ENCODE measurements at regions not wholly inside any gene's neighbourhood (a gene's known extent, or its start where the extent isn't known, plus 50 kb on each side); places are given as distances from the start of the nearest gene placed in this dataset.

- no peak for DNase-seq (ENCODE audit: low read depth)
- TF ChIP-seq CTCF (conservative IDR thresholded peaks at IDR 0.05; ENCODE audit: low read depth, low read length): no peak
- H3K4me3 ChIP-seq (ENCODE audit: low read length): no peak overlapping the region
Observed at GRCh38 chr10:32167450-32167849, 111.2 kb upstream of the KIF5B start.

- no peak for TF ChIP-seq CTCF (conservative IDR thresholded peaks at IDR 0.05; ENCODE audit: low read depth, low read length)
- DNase-seq (ENCODE audit: low read depth): no peak
Observed at GRCh38 chr10:32166365-32166764, 110.1 kb upstream of the KIF5B start.

GRCh38 chr10:32163762-32164148 is 107.5 kb upstream of the KIF5B start:
- DNase-seq (ENCODE audit: low read depth): no peak
- TF ChIP-seq CTCF (conservative IDR thresholded peaks at IDR 0.05; ENCODE audit: low read depth, low read length): no peak

More at GRCh38 chr10:32166365-32166764, 110.1 kb upstream of the KIF5B start:
- no peak overlapping the region for H3K4me3 ChIP-seq (ENCODE audit: low read length)

GRCh38 chr10:32163071-32163761 is 107.0 kb upstream of the KIF5B start:
- no peak for DNase-seq (ENCODE audit: low read depth)
- H3K4me3 ChIP-seq (ENCODE audit: low read length): no peak overlapping the region
- TF ChIP-seq CTCF (conservative IDR thresholded peaks at IDR 0.05; ENCODE audit: low read depth, low read length): no peak

More at GRCh38 chr10:32163762-32164148, 107.5 kb upstream of the KIF5B start:
- no peak overlapping the region for H3K4me3 ChIP-seq (ENCODE audit: low read length)

- TF ChIP-seq CTCF (conservative IDR thresholded peaks at IDR 0.05; ENCODE audit: low read depth, low read length): no peak
- no peak overlapping the region for H3K4me3 ChIP-seq (ENCODE audit: low read length)
- no peak for DNase-seq (ENCODE audit: low read depth)
Observed at GRCh38 chr10:32161586-32161985, 105.4 kb upstream of the KIF5B start.

GRCh38 chr10:32160864-32161263 is 104.6 kb upstream of the KIF5B start:
- no peak overlapping the region for H3K4me3 ChIP-seq (ENCODE audit: low read length)
- TF ChIP-seq CTCF (conservative IDR thresholded peaks at IDR 0.05; ENCODE audit: low read depth, low read length): no peak

GRCh38 chr10:32159264-32159663 is 103.0 kb upstream of the KIF5B start:
- no peak for DNase-seq (ENCODE audit: low read depth)
- H3K4me3 ChIP-seq (ENCODE audit: low read length): no peak overlapping the region
- TF ChIP-seq CTCF (conservative IDR thresholded peaks at IDR 0.05; ENCODE audit: low read depth, low read length): no peak

More at GRCh38 chr10:32160864-32161263, 104.6 kb upstream of the KIF5B start:
- no peak for DNase-seq (ENCODE audit: low read depth)

All from retinal pigment epithelial cell (primary cell).